IPS-NIHi11 (cell line): ENCODE measurements at regions not wholly inside any gene's neighbourhood (a gene's known extent, or its start where the extent isn't known, plus 50 kb on each side); places are given as distances from the start of the nearest gene placed in this dataset.

Experiments used
- DNase-seq: peaks from one replicate; pipeline ENCODE4 v3.0.0; 2012; ENCODE audit warnings: mixed read lengths, low spot score

GRCh38 chr10:80860719-80861118 lies 323.0 kb downstream of the SH2D4B start:
- DNase-seq: no peak

GRCh38 chr10:80861882-80862281 lies 324.2 kb downstream of the SH2D4B start:
- DNase-seq: no peak

DNA sequence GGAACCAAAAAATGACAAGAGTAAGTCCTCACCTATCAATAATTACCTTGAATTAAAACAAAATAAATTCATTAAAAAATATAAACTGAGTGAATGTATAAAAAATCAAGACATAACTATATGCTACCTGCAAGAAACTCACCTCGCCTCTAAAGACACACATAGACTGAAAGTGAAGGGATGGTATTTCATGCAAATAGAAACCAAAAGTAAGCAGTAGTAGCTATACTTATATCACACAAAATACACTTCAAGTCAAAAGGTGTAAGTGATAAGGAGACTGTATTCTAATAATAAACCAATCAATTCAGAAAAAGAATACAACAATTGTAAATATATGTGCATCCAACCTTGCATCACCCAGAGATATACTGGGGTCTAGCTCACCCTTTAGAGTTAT lies 332.6 kb downstream of the SH2D4B start:
- DNase-seq: no peak

DNA sequence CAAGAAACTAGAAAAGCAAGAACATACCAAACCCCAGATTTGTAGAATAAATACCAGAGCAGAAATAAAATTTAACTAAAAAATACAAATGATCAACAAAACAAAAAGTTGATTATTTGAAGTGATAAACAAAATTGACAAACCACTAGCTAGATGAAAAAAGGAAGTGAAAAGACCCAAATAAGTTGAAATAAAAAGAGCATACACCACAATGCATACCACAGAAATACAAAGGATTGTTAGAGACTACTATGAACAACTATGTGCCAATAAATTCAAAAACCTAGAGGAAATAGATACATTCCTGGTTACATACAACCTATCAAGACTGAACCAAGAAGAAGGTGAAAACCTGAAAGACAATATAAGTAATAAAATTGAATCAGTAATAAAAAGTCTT lies 333.4 kb downstream of the SH2D4B start:
- no peak for DNase-seq

DNA sequence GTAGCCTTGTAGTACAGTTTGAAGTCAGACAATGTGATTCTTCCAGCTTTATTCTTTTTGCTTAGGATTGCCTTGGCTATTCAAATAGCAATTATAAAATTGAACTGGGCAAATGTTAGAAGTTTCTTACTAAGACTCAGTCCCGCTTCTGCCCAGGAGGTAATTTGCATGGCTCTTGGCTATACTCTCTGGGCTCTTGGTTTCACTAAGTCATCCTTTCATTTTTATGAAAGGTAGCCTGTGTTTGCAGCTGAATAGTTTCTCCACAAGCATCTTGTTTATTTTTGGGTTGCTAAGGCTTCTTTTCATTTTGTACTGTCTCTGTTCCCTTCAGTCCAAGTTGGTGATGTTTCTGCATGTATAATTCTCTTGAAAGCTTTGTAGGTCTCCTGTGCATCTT lies 340.6 kb downstream of the SH2D4B start:
- no peak for DNase-seq

DNA sequence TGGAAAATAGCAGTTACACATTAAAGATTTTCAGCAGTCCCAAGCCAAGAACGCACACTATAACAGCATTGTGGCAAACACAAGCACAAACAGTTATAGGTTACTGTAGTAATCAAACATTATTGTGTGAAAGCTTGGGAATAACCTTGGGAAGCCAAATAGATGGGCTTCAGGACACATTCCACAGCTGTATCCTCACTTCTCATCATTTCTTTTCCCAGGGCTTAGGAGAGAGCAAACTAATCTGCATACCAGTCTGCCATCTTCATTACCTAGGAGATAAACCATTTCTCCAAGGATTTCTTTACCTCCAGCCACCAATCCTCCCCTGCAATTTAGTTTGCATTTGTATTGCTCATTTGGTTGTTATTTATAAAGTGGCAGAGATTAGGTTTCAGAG lies 352.4 kb downstream of the SH2D4B start:
- no peak for DNase-seq

GRCh38 chr10:80893256-80893655 lies 355.6 kb downstream of the SH2D4B start:
- no peak for DNase-seq

DNA sequence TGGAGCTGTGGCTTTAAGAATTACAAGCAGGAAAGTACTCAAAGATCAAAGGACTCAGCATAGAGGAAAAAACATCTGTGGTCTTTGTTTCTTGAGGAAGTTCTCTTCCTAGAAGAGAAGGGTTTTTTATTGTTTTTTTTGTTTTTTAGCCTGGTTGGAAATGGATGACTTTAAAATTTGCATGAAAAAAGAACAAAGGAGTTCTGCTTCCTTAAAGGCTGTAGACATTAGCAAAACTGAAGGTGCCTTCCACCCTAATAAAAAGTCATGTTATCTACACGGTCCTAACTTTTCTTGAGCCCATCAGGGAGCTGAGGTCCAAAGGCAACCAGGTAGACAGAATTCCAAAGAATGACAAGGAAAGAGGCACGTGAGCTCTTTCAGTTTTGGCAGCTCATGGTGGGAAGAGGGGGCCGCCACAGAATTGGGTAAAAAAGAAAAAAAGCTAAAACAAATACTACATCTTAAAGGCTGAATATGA lies 356.6 kb downstream of the SH2D4B start:
- peak; percentile 36 for DNase-seq

DNA sequence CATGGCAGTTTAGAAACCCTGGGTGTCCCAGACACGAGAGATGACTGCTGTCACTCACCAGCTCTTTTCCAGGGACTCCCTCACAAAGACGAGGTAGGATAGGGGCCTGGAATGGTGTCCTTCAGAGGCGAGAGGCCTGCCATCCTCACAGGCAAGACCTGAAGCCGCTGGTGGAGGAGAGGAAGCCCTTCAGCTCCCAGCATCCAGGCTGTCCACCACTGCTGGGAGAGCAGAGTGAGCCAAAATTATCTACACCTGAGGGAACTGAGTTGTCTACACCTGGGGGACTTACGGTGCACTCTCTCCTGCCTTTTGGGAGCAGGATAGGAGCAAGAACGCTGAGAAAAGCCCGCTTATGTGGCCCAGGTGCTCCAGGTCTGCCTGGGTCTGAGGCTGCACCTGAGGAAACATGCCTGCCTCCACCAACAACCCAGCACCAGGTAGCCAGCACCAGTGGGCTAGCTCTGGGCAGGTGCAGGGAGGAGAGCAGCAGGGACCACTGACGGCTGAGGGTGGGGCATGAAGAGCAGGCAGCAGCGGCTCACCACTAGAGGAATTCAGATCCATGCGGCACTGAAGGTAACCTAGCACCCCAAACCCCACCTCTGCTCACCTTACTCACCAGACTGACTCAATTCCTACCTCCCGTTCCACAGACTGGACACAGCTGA lies 357.2 kb downstream of the SH2D4B start:
- DNase-seq: peak; percentile 27

DNA sequence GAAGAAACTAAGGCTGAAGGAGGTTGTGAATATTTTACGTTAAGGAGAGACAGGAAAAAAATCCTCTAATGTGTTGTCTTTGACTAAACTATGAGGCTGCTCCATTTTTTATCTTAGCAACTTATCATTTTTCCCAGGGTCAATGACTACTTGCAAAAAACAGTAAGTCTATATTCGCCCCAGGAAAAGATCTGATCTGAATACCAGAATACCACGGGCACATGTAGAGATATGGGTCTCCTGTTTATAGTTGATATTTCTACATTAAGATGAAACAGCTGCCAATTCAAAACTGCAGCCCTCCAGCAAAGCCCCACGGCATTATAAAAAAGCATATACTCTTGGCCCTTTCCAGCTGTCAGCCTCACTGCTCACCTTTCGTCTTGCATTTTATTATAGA lies 358.4 kb downstream of the SH2D4B start:
- DNase-seq: no peak

DNA sequence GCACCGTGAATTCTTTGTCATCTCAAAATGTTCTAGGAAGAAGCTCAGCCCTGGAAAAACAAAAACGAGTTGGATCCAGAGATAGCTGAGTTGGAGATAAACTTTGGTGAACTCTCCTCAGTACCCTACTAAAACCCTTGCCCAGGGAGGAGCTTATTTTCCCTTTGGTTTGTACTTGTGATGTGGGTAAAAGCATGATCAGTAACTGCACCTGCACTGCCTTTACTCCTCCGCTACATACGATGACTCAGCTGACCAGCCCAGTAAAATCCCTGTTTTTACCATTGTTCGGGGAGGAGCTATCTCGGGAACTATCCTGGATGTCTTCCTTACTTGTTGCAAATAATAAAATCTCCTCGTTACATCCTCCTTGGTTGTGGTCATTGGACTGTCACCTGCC lies 359.3 kb downstream of the SH2D4B start:
- DNase-seq: no peak

- no peak for DNase-seq
Measured at GRCh38 chr10:80900661-80901060, 363.0 kb downstream of the SH2D4B start.

GRCh38 chr10:80908611-80909010 lies 370.9 kb downstream of the SH2D4B start:
- DNase-seq: no peak

DNA sequence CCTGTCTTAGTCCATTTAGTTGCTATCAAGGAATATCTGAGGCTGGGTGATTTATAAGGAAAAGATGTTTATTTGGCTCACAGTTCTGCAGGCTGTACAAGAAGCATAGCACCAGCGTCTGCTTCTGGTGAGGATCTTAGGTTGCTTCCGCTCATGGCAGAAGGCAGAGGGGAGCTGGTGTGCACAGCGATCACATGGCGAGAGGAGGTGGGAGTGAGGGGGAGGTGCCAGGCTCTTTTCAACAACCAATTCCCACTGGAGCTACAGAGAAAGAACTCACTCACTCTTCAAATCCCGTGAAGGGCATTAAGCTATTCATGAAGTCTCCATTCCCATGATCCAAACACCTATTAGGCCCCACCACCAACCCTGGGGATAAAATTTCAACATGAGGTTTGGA lies 371.6 kb downstream of the SH2D4B start:
- DNase-seq: no peak

GRCh38 chr10:80917636-80918035 lies 379.9 kb downstream of the SH2D4B start:
- DNase-seq: no peak

GRCh38 chr10:80921032-80921431 lies 383.3 kb downstream of the SH2D4B start:
- no peak for DNase-seq

DNA sequence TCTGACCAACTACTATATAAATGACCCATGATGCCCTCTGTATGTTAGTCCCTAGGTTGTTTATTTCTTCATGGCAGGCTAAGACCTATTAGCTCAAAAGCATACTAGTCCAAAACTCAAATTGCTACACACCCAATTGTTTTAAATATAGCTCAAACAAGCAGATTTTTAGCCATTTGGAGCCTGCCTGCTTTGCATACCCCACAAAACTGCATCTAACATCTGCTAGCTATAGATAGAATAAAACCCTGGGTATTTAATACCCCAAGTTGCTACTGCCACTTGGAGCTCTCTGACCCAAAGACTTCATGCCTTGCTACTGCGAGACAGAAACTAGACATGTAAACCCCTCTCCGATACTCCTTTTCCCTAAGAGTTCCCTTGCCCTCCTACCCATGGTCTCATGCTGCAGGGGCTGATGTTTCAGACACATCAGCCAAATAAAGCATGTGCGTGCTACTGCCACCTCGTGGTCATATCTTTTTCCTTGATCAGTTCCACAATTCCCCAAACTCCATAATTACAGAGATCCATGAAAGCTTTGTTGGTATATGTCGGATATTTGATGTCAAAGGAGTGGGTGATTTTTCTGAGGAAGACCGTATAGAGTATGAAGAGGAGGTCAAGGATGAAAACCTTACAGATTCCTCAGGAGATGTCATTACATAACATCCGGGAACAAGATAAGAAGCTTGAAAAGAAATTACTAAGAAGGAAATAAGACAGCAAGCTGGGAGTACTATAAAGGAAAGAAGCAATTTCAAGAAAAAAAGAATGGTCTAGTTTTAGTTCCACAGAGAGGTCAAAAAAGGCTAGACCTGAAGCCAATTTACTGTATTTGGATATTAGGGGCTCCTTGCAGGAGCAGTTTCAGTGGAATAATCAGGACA lies 386.6 kb downstream of the SH2D4B start:
- DNase-seq: peak; percentile 53

GRCh38 chr10:80927419-80928078 lies 389.8 kb downstream of the SH2D4B start:
- no peak for DNase-seq

DNA sequence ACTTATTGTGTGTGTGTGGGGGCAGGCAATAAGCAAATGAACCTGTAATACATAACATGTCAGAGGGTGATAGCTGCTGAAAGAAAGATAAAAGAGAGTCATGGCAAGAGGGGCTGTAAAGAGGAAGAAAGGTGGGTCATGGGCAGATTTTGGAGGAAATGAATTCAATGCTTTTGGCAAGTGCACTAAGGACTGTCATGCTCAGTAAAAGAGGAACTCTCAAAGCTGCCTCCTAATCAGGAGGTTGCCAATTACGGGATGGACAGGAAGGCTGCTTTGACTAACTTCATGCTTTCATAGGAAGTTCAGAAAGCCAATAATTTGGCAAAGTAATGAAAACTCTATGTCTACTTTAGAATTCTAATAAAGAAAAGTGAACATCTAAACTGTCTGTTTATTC lies 401.2 kb downstream of the SH2D4B start:
- no peak for DNase-seq

GRCh38 chr10:80945264-80945880 lies 407.7 kb downstream of the SH2D4B start:
- DNase-seq: peak; percentile 39

GRCh38 chr10:80946073-80946472 lies 408.4 kb downstream of the SH2D4B start:
- DNase-seq: no peak

GRCh38 chr10:80946957-80947726 lies 409.4 kb downstream of the SH2D4B start:
- DNase-seq: no peak
